Psoas muscle (tissue), 7 donors: ENCODE measurements at regions not wholly inside any gene's neighbourhood (a gene's known extent, or its start where the extent isn't known, plus 50 kb on each side); places are given as distances from the start of the nearest gene placed in this dataset.
A peak's percentile ranks its signal among the peaks of the same experiment; 100 is the strongest.

ENCODE experiments used
- ATAC-seq, 4 donors: fragments of 200-7000 bp; cut with Tn5 transposase; one replicate each; pipeline ENCODE4 v1.9.1; 2020; ENCODE audit warnings: moderate library complexity in 3 of 4, mild to moderate bottlenecking in 2 of 4
- DNase-seq, 2 donors: peaks; one replicate each; pipeline ENCODE4 v3.0.0-alpha.2; 2020
- H3K27ac ChIP-seq: fragments of 200-600 bp; one replicate; pipeline ENCODE4 v1.8.0; 2022
- H3K27me3 ChIP-seq, 3 donors: fragments of 200-600 bp in 1 of 3; one replicate each; pipeline versions ENCODE4 v1.6.1 to v1.8.0; 2013 to 2022; ENCODE audit warnings: low read length in 2 of 3, mild to moderate bottlenecking in 2 of 3, moderate library complexity in 1 of 3; ENCODE audit not compliant: insufficient read depth in 3 of 3
- H3K36me3 ChIP-seq, 2 donors: fragments of 200-600 bp in 1 of 2; one replicate each; pipeline versions ENCODE4 v1.6.1 to v1.8.0; 2013 to 2022; ENCODE audit warnings: low read depth in 1 of 2, mild to moderate bottlenecking in 1 of 2, moderate library complexity in 1 of 2; ENCODE audit not compliant: insufficient read depth in 1 of 2
- H3K4me1 ChIP-seq: fragments of 200-600 bp; one replicate; pipeline ENCODE4 v1.8.0; 2022
- H3K4me3 ChIP-seq: fragments of 200-600 bp; one replicate; pipeline ENCODE4 v1.8.0; 2022; ENCODE audit warnings: mild to moderate bottlenecking
- H3K9me3 ChIP-seq: fragments of 200-600 bp; one replicate; pipeline ENCODE4 v1.8.0; 2022
- WGBS, 3 donors: extraction: QIAGEN DNeasy Blood & Tissue Kit; methylation state at CpG; one replicate each; pipeline versions ENCODE4 v1.1.6 to v1.1.7; 2013; 5-methylcytosine and 5-hydroxymethylcytosine counted together
- intact Hi-C, 2 donors: fragments of 100-400 bp; cut with DNase I; formaldehyde crosslinking; loops; one replicate each; pipeline versions ENCODE4 v1.11.0 to v1.14.2; 2022
- TF ChIP-seq, protein P1 (sequence below): fragments of 200-600 bp; IDR thresholded peaks from one replicate; pipeline ENCODE4 v1.8.0; 2022; ENCODE audit warnings: antibody characterized with exemption
- donor health status: healthy with polysubstance abuse.
- donor health status: DM: no; HTN: no; CAD: no; lungs with moderate emphysema.
- donor health status: Bipolar disorder and iron deficiency.
- donor health status: healthy.
- donor health status: DM: yes; HTN: yes; CAD: no.
- donor health status: DM: no; HTN: no; CAD: no.
- donor health status: DM: yes; HTN: yes; CAD: no.

DNA sequence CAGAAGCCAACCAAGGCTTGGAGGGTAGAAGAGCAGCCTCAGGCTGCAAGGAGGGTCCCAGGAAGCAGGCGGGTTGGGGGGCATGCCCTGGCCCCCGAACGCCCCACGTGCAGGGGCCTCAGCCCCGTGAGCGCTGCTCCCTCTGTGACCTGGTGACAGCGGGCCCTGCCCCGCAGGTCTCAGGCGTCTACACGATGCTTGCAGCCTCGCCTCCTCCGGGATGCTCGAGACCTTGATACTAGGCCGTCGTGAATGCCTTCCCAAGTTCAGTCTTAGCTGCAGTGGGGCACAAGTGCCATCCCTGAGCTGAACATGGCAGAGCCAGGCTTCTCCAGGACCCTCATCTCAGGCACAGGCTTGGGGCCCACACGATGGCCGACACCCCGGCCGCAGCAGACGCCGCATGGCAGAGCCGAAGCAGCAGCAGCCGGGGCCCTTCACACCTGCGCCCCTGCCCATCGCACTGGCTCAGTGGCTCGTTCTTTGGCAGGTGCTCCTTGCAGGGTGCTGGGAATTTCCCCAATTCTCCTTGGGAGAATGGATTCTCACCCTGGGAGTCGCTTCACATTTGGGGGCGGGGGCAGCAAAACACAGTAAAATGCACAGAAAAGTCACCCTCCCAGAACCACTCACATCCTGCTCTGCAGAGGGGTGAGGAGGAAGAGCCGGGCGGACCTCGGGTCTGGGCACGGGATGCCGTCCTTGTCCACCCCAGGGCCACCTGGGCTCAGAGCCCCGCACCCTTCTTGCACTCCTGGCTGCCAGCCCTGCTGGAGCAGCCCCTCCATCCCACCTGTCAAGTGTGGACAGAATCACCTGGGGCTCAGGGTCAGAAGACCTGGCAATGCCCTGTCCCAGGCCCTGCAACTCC lies 161.8 kb downstream of the DLL1 start:
- intact Hi-C loops: loop anchor here in 1 of 2 donors (5.0 kb wide), 1 partner anchor 82 kb away; no protein-coding TSS in a partner anchor
- Histone ChIP-seq H3K27me3 (no peaks in the 10 kb centered on the region), H3K36me3 (no peaks in the 10 kb centered on the region), H3K4me1 (peaks cover 31% of the 10 kb centered on the region), H3K9me3 (no peaks in the 10 kb centered on the region), H3K27ac (peak overlapping the region; percentile 68), H3K4me3 (no peak overlapping the region)
- TF ChIP-seq, protein P1, sequence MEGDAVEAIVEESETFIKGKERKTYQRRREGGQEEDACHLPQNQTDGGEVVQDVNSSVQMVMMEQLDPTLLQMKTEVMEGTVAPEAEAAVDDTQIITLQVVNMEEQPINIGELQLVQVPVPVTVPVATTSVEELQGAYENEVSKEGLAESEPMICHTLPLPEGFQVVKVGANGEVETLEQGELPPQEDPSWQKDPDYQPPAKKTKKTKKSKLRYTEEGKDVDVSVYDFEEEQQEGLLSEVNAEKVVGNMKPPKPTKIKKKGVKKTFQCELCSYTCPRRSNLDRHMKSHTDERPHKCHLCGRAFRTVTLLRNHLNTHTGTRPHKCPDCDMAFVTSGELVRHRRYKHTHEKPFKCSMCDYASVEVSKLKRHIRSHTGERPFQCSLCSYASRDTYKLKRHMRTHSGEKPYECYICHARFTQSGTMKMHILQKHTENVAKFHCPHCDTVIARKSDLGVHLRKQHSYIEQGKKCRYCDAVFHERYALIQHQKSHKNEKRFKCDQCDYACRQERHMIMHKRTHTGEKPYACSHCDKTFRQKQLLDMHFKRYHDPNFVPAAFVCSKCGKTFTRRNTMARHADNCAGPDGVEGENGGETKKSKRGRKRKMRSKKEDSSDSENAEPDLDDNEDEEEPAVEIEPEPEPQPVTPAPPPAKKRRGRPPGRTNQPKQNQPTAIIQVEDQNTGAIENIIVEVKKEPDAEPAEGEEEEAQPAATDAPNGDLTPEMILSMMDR: no peak
- 85 to 88% (median 87%) methylated on average over 34 of the region's 34 CpGs for WGBS, 3 donors
- DNase-seq: no peak
- no peak for ATAC-seq

DNA sequence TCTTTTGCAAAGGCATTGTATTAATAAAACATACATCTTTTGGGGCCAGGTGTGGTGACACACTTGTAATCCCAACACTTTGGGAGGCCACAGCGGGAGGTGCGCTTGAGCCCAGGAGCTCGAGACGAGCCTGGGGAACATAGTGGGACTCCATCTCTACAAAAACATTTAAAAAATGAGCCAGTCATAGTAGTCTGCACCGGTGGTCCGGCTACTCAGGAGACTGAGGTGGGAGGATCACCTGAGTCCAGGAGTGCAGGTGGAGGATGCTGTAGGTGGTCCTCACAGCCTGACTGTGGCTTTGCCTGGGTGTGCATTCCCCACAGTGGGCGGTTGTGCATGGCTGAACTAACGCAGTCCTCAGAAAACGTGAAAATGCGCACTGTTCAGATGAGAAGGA lies 162.5 kb downstream of the DLL1 start:
- H3K4me1 ChIP-seq: peaks cover 31% of the 10 kb centered on the region

DNA sequence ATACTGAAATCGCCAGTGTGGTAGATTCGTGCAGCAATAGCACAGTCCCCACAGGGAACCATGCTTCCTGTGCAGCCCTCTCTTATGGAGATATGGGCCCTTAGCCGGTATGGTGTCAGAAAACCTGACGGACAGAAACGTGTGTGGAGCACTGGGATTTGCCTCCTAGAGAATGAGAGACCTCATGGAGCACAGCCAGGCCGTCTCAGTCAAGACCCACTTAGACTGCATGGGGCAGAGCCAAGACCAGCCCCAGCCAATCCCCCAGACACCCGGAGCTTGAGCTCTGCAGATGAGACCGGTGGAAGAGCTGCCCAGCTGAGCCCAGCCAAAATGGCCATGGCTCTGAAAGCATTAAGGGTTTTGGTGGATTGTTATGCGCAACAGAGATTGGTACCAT lies 163.7 kb downstream of the DLL1 start:
- TF ChIP-seq, protein P1: no peak
- H3K4me1 ChIP-seq: peaks cover 31% of the 10 kb centered on the region
- no peaks in the 10 kb centered on the region for H3K9me3 ChIP-seq
- DNase-seq: no peak
- no peak for ATAC-seq
- intact Hi-C loops: loop anchor here in 1 of 2 donors (5.0 kb wide), 1 partner anchor 80 kb away; no protein-coding TSS in a partner anchor
- no peaks in the 10 kb centered on the region for H3K36me3 ChIP-seq
- no peaks in the 10 kb centered on the region for H3K27me3 ChIP-seq
- peak overlapping the region; percentile 69 for H3K27ac ChIP-seq
- H3K4me3 ChIP-seq: no peak overlapping the region
- WGBS, 3 donors: 59 to 71% (median 64%) methylated on average over 9 of the region's 9 CpGs

More for the DNA sequence above, 162.5 kb downstream of the DLL1 start:
- no peaks in the 10 kb centered on the region for H3K9me3 ChIP-seq
- ATAC-seq (no peak), DNase-seq (no peak)
- H3K36me3 ChIP-seq: no peaks in the 10 kb centered on the region
- 95 to 97% (median 95%) methylated on average over 10 of the region's 10 CpGs for WGBS, 3 donors
- no peak overlapping the region for H3K27ac ChIP-seq
- H3K27me3 ChIP-seq: no peaks in the 10 kb centered on the region
- TF ChIP-seq, protein P1: no peak
- intact Hi-C loops: loop anchor here in 1 of 2 donors (5.0 kb wide), 1 partner anchor 81 kb away; no protein-coding TSS in a partner anchor
- no peak overlapping the region for H3K4me3 ChIP-seq

DNA sequence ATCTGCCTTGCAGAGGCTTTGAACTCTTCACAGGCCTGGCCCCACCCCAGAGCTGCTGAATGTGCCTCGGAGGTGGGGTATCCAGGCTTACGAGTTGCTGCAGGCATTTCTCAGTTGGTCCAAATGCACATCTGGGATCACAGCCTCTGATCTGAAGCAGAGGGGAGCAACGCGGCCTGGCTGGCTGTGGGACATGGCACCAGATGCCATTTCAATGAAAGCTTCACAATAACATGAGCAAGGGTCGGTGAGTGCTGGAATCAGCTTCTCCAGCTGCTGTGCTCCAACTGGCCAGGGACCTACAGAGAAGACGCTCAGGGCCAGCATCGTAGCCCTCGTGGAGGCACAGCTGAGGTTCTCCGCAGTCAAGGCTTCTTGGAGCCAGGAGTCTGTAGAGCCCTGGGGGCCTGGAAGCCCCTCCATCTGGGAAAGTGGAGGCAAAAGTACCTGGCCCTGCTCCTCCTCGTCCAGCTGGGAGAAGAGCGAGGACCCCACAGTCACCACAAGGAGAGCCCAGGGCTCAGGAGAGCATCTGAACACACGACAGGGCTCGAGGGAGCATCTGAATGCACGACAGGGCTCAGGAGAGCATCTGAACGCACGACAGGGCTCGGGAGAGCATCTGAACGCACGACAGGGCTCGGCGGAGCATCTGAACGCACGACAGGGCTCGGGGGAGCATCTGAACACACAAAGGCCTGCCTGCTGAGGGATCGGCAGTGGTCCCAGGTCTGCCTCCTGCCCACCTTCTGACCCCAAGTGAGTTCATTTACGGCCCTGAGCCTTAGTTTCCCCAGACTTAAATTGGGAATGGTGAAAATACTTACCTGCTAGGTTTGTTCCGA lies 165.2 kb downstream of the DLL1 start:
- 73 to 82% (median 78%) methylated on average over 27 of the region's 27 CpGs for WGBS, 3 donors
- Histone ChIP-seq H3K27ac (peak overlapping the region; percentile 69), H3K36me3 (no peaks in the 10 kb centered on the region), H3K4me3 (no peak overlapping the region), H3K27me3 (no peaks in the 10 kb centered on the region), H3K9me3 (peaks cover 10% of the 10 kb centered on the region), H3K4me1 (peaks cover 31% of the 10 kb centered on the region)
- ATAC-seq: peak in 1 of 4 donors; percentile 19
- DNase-seq: no peak
- TF ChIP-seq, protein P1: no peak
- intact Hi-C loops: loop anchor here in 1 of 2 donors (5.0 kb wide), 1 partner anchor 78 kb away; no protein-coding TSS in a partner anchor
